H1 (cell line): ENCODE measurements at regions not wholly inside any gene's neighbourhood (a gene's known extent, or its start where the extent isn't known, plus 50 kb on each side); places are given as distances from the start of the nearest gene placed in this dataset.

Experiments used
- CTCF ChIP-seq, 3 experiments: IDR thresholded peaks; 1 replicate in 2 of 3; 2 replicates in 1 of 3; pipeline versions ENCODE4 v1.5.1 to v1.6.1; 2011; ENCODE audit warnings: low read length in 3 of 3, mild to moderate bottlenecking in 3 of 3, inconsistent platforms in 2 of 3, low read depth in 1 of 3, moderate library complexity in 1 of 3; ENCODE audit not compliant: insufficient read depth in 1 of 3; ENCODE audit errors: control extremely low read depth in 1 of 3
- POLR2A ChIP-seq, 2 experiments: IDR thresholded peaks; 1 replicate in 1 of 2; 2 replicates in 1 of 2; pipeline ENCODE4 v1.6.1; 2011; ENCODE audit warnings: low read depth in 2 of 2, low read length in 2 of 2, mild to moderate bottlenecking in 2 of 2; ENCODE audit errors: control extremely low read depth in 1 of 2
- POLR2AphosphoS5 ChIP-seq: IDR thresholded peaks from 2 replicates; pipeline ENCODE4 v1.6.1; 2011; ENCODE audit warnings: low read depth, low read length
- RAD21 ChIP-seq, 2 experiments: IDR thresholded peaks in 1 of 2; conservative IDR thresholded peaks in 1 of 2; 2 replicates each; pipeline ENCODE4 v1.6.1; 2011; ENCODE audit warnings: low read depth in 2 of 2, low read length in 2 of 2, improper control_type of control experiment in 1 of 2, inconsistent platforms in 1 of 2, mild to moderate bottlenecking in 1 of 2, moderate library complexity in 1 of 2
- RFX5 ChIP-seq: IDR thresholded peaks from 2 replicates; pipeline ENCODE4 v1.6.1; 2011; ENCODE audit warnings: low read depth, low read length, improper control_type of control experiment, borderline replicate concordance
- TBP ChIP-seq: IDR thresholded peaks from 2 replicates; pipeline ENCODE4 v1.6.1; 2011; ENCODE audit warnings: low read depth, low read length, improper control_type of control experiment

- no peak for TF ChIP-seq POLR2A (IDR thresholded peaks at IDR 0.05; ENCODE audit: control extremely low read depth in 1 of 2, low read depth in 2 of 2, low read length in 2 of 2)
- no peak for TF ChIP-seq TBP
- no peak for TF ChIP-seq POLR2AphosphoS5
- TF ChIP-seq RAD21 (IDR thresholded peaks at IDR 0.05 in 1 of 2, conservative IDR thresholded peaks at IDR 0.05 in 1 of 2; ENCODE audit: low read depth in 2 of 2, low read length in 2 of 2), result no peak
- TF ChIP-seq RFX5, result no peak
- TF ChIP-seq CTCF (IDR thresholded peaks at IDR 0.05; ENCODE audit: control extremely low read depth in 1 of 3, insufficient read depth in 1 of 3, low read depth in 1 of 3, low read length in 3 of 3), result no peak
Observed at GRCh38 chr4:54940996-54941865, 184.2 kb downstream of the KDR start.
